GM23248 (cell line): ENCODE measurements at regions not wholly inside any gene's neighbourhood (a gene's known extent, or its start where the extent isn't known, plus 50 kb on each side); places are given as distances from the start of the nearest gene placed in this dataset.

ENCODE experiments used
- EZH2 ChIP-seq: fragments of 200-600 bp; sonication (generic); IDR thresholded peaks from 2 replicates; pipeline ENCODE4 v1.6.1; 2018; ENCODE audit warnings: antibody characterized with exemption, mild to moderate bottlenecking; ENCODE audit not compliant: insufficient read depth, poor library complexity, severe bottlenecking
- EZH2phosphoT487 ChIP-seq: fragments of 200-600 bp; sonication (generic); IDR thresholded peaks from 2 replicates; pipeline ENCODE4 v1.6.1; 2018; ENCODE audit warnings: antibody characterized with exemption, moderate library complexity, mild to moderate bottlenecking, low read depth; ENCODE audit not compliant: insufficient read depth

DNA sequence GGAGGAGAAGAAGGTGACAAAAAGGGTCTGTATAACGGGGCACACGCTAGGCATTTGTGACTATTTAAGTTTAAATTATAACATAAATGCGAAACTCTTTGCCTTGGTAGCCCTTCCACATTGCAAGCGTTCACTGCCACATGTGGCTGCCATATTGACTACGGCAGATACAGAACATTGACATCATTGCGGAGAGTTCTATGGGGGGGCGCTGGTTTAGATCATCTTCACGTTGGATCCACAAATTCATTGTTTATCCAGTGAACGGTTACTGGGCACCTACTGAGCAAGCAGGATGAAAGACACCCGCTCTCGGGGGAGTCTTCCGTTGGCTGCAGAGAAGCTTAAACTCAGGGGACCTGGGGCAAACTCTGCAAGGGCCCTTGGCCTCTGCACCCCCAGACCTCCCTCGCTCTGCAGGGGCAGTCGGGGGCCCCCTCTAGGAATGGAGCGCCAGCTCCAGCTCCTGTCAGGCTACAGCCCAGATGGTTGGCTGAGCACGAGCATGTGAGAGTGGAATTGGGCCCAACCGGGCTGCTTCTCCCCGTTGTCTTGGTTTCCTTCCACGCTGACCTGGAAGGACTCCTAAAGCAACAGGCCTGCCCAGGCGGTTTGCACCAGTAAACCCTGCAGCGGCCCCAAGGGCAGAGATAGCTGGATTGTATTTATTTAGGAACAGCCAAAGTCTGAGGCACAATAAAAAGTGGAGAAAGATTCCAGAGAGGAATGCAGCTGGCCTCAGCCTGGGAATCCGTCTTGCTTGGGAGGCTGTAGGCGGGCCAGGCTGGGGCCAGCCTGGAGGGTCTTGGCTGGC, 172.2 kb downstream of the SEC14L1 start:
- TF ChIP-seq EZH2 = no peak
- TF ChIP-seq EZH2phosphoT487 = no peak
